Stimulated activated effector memory CD8-positive, alpha-beta T cell treated with anti-CD3 and anti-CD28 coated beads, Interleukin-12 subunit alpha, Interleukin-12 subunit beta, amount 100 ng/mL, for 72 hours (primary cell): ENCODE measurements at regions not wholly inside any gene's neighbourhood (a gene's known extent, or its start where the extent isn't known, plus 50 kb on each side); places are given as distances from the start of the nearest gene placed in this dataset.

Experiments
- ATAC-seq: fragments of 150-1000 bp; cut with Tn5 transposase; 2 replicates; pipeline ENCODE4 v1.10.0; 2021
- DNase-seq, 2 donors: peaks; one replicate each; pipeline ENCODE4 v3.0.0; 2021 to 2022; ENCODE audit warnings: low spot score in 2 of 2
- H3K27ac Mint-ChIP-seq: one replicate; pipeline ENCODE4 v1.8.0; 2022; ENCODE audit warnings: mild to moderate bottlenecking, mixed read lengths
- H3K36me3 Mint-ChIP-seq: one replicate; pipeline ENCODE4 v1.8.0; 2022; ENCODE audit warnings: mild to moderate bottlenecking, mixed read lengths
- H3K4me1 Mint-ChIP-seq: one replicate; pipeline ENCODE4 v1.8.0; 2022; ENCODE audit warnings: mixed read lengths
- H3K4me3 Mint-ChIP-seq: one replicate; pipeline ENCODE4 v1.8.0; 2022; ENCODE audit warnings: mild to moderate bottlenecking, mixed read lengths
- H3K9me3 Mint-ChIP-seq: one replicate; pipeline ENCODE4 v1.8.0; 2022; ENCODE audit warnings: mixed read lengths

- no peak for ATAC-seq
- Mint-ChIP-seq H3K4me3 (no peak overlapping the region), H3K27ac (no peak overlapping the region), H3K36me3 (no peaks in the 10 kb centered on the region), H3K4me1 (no peaks in the 10 kb centered on the region), H3K9me3 (no peaks in the 10 kb centered on the region)
- DNase-seq: no peak
These were observed 980.7 kb upstream of the CRIM1 start for GRCh38 chr2:35374845-35375244.

- Mint-ChIP-seq H3K4me1 (no peaks in the 10 kb centered on the region), H3K27ac (no peak overlapping the region), H3K4me3 (no peak overlapping the region), H3K36me3 (no peaks in the 10 kb centered on the region), H3K9me3 (peaks cover 5% of the 10 kb centered on the region)
- DNase-seq (no peak), ATAC-seq (no peak)
These were observed 989.7 kb upstream of the CRIM1 start for GRCh38 chr2:35365859-35366258.

GRCh38 chr2:35356332-35356731, 999.2 kb upstream of the CRIM1 start:
- DNase-seq (no peak), ATAC-seq (peak; percentile 42)
- Mint-ChIP-seq H3K4me3 (no peak overlapping the region), H3K36me3 (no peaks in the 10 kb centered on the region), H3K9me3 (peaks cover 3% of the 10 kb centered on the region), H3K27ac (no peak overlapping the region), H3K4me1 (no peaks in the 10 kb centered on the region)

- peaks cover 3% of the 10 kb centered on the region for H3K9me3 Mint-ChIP-seq
- ATAC-seq (no peak), DNase-seq (no peak)
- no peaks in the 10 kb centered on the region for H3K36me3 Mint-ChIP-seq
- H3K27ac Mint-ChIP-seq: no peak overlapping the region
- H3K4me3 Mint-ChIP-seq: no peak overlapping the region
- H3K4me1 Mint-ChIP-seq: no peaks in the 10 kb centered on the region
These were observed 1000.5 kb upstream of the CRIM1 start for GRCh38 chr2:35355056-35355455.

- no peak overlapping the region for H3K27ac Mint-ChIP-seq
- ATAC-seq: no peak
- no peak for DNase-seq
- H3K4me1 Mint-ChIP-seq: no peaks in the 10 kb centered on the region
- H3K9me3 Mint-ChIP-seq: peaks cover 7% of the 10 kb centered on the region
- H3K36me3 Mint-ChIP-seq: no peaks in the 10 kb centered on the region
- H3K4me3 Mint-ChIP-seq: no peak overlapping the region
These were observed 1008.0 kb upstream of the CRIM1 start for GRCh38 chr2:35347561-35347960.

GRCh38 chr2:35343135-35343534, 1012.4 kb upstream of the CRIM1 start:
- peaks cover 5% of the 10 kb centered on the region for H3K9me3 Mint-ChIP-seq
- DNase-seq: no peak
- no peaks in the 10 kb centered on the region for H3K36me3 Mint-ChIP-seq
- H3K27ac Mint-ChIP-seq: no peak overlapping the region
- no peak for ATAC-seq
- H3K4me1 Mint-ChIP-seq: no peaks in the 10 kb centered on the region
- no peak overlapping the region for H3K4me3 Mint-ChIP-seq

GRCh38 chr2:35339211-35339610, 1016.4 kb upstream of the CRIM1 start:
- ATAC-seq: no peak

GRCh38 chr2:35337922-35338321, 1017.7 kb upstream of the CRIM1 start:
- no peak for DNase-seq
- no peaks in the 10 kb centered on the region for H3K36me3 Mint-ChIP-seq
- no peaks in the 10 kb centered on the region for H3K4me1 Mint-ChIP-seq
- no peak for ATAC-seq
- peaks cover 2% of the 10 kb centered on the region for H3K9me3 Mint-ChIP-seq
- H3K4me3 Mint-ChIP-seq: no peak overlapping the region
- H3K27ac Mint-ChIP-seq: no peak overlapping the region

More at GRCh38 chr2:35339211-35339610, 1016.4 kb upstream of the CRIM1 start:
- H3K4me1 Mint-ChIP-seq: no peaks in the 10 kb centered on the region
- no peaks in the 10 kb centered on the region for H3K36me3 Mint-ChIP-seq
- H3K4me3 Mint-ChIP-seq: no peak overlapping the region
- peaks cover 2% of the 10 kb centered on the region for H3K9me3 Mint-ChIP-seq
- H3K27ac Mint-ChIP-seq: no peak overlapping the region
- no peak for DNase-seq

GRCh38 chr2:35314049-35314448, 1041.5 kb upstream of the CRIM1 start:
- Mint-ChIP-seq H3K4me3 (no peak overlapping the region), H3K9me3 (peaks cover 9% of the 10 kb centered on the region), H3K27ac (no peak overlapping the region), H3K4me1 (no peaks in the 10 kb centered on the region), H3K36me3 (no peaks in the 10 kb centered on the region)
- DNase-seq: no peak
- no peak for ATAC-seq

GRCh38 chr2:35301369-35301768, 1054.2 kb upstream of the CRIM1 start:
- no peak for DNase-seq
- no peaks in the 10 kb centered on the region for H3K4me1 Mint-ChIP-seq
- no peak overlapping the region for H3K27ac Mint-ChIP-seq
- H3K36me3 Mint-ChIP-seq: no peaks in the 10 kb centered on the region
- H3K4me3 Mint-ChIP-seq: no peak overlapping the region
- H3K9me3 Mint-ChIP-seq: peaks cover 8% of the 10 kb centered on the region
- ATAC-seq: no peak

- Mint-ChIP-seq H3K9me3 (peaks cover 8% of the 10 kb centered on the region), H3K27ac (no peak overlapping the region), H3K4me3 (no peak overlapping the region), H3K4me1 (no peaks in the 10 kb centered on the region), H3K36me3 (no peaks in the 10 kb centered on the region)
- no peak for DNase-seq
- no peak for ATAC-seq
These were observed 1057.1 kb upstream of the CRIM1 start for GRCh38 chr2:35298493-35298892.

GRCh38 chr2:35297403-35297802, 1058.2 kb upstream of the CRIM1 start:
- Mint-ChIP-seq H3K4me1 (no peaks in the 10 kb centered on the region), H3K27ac (no peak overlapping the region), H3K36me3 (no peaks in the 10 kb centered on the region), H3K4me3 (no peak overlapping the region), H3K9me3 (peaks cover 8% of the 10 kb centered on the region)
- DNase-seq: no peak
- no peak for ATAC-seq

- ATAC-seq (no peak), DNase-seq (no peak)
- Mint-ChIP-seq H3K4me1 (no peaks in the 10 kb centered on the region), H3K36me3 (no peaks in the 10 kb centered on the region), H3K4me3 (no peak overlapping the region), H3K9me3 (peaks cover 7% of the 10 kb centered on the region), H3K27ac (no peak overlapping the region)
These were observed 1060.8 kb upstream of the CRIM1 start for GRCh38 chr2:35294636-35295263.

GRCh38 chr2:35293261-35293660, 1062.3 kb upstream of the CRIM1 start:
- H3K9me3 Mint-ChIP-seq: peaks cover 9% of the 10 kb centered on the region
- H3K36me3 Mint-ChIP-seq: no peaks in the 10 kb centered on the region
- H3K4me1 Mint-ChIP-seq: no peaks in the 10 kb centered on the region
- DNase-seq (no peak), ATAC-seq (no peak)
- no peak overlapping the region for H3K4me3 Mint-ChIP-seq
- H3K27ac Mint-ChIP-seq: no peak overlapping the region

- peak; percentile 11 for ATAC-seq
- Mint-ChIP-seq H3K9me3 (peaks cover 7% of the 10 kb centered on the region), H3K27ac (no peak overlapping the region), H3K4me1 (no peaks in the 10 kb centered on the region), H3K36me3 (no peaks in the 10 kb centered on the region), H3K4me3 (no peak overlapping the region)
- no peak for DNase-seq
These were observed 1063.4 kb upstream of the CRIM1 start for GRCh38 chr2:35292199-35292598.

GRCh38 chr2:35281702-35282101, 1073.9 kb upstream of the CRIM1 start:
- H3K36me3 Mint-ChIP-seq: no peaks in the 10 kb centered on the region
- peaks cover 4% of the 10 kb centered on the region for H3K9me3 Mint-ChIP-seq
- DNase-seq (no peak), ATAC-seq (no peak)
- H3K4me3 Mint-ChIP-seq: no peak overlapping the region
- H3K4me1 Mint-ChIP-seq: no peaks in the 10 kb centered on the region
- H3K27ac Mint-ChIP-seq: no peak overlapping the region

- Mint-ChIP-seq H3K4me3 (no peak overlapping the region), H3K27ac (no peak overlapping the region), H3K4me1 (no peaks in the 10 kb centered on the region), H3K9me3 (peaks cover 17% of the 10 kb centered on the region), H3K36me3 (no peaks in the 10 kb centered on the region)
- ATAC-seq: no peak
- no peak for DNase-seq
These were observed 1099.8 kb upstream of the CRIM1 start for GRCh38 chr2:35255826-35256225.
